Tibial nerve (tissue), 4 donors: ENCODE measurements at regions not wholly inside any gene's neighbourhood (a gene's known extent, or its start where the extent isn't known, plus 50 kb on each side); places are given as distances from the start of the nearest gene placed in this dataset.

Source experiments
- DNase-seq, 2 donors: peaks; one replicate each; pipeline ENCODE4 v3.0.0-alpha.2; 2019; ENCODE audit warnings: low spot score in 2 of 2
- H3K27ac ChIP-seq, 4 donors: fragments of 200-600 bp; sonication (generic) in 3 of 4; one replicate each; pipeline ENCODE4 v1.5.1; 2017 to 2019; ENCODE audit warnings: mild to moderate bottlenecking in 1 of 4
- H3K27me3 ChIP-seq, 2 donors: fragments of 200-600 bp; sonication (generic) in 1 of 2; one replicate each; pipeline versions ENCODE4 v1.5.1 to v1.6.0; 2017 to 2019
- H3K36me3 ChIP-seq, 3 donors: fragments of 200-600 bp; sonication (generic); one replicate each; pipeline ENCODE4 v1.5.1; 2018 to 2019
- H3K4me1 ChIP-seq, 4 donors: fragments of 200-600 bp; sonication (generic) in 3 of 4; one replicate each; pipeline ENCODE4 v1.5.1; 2017 to 2019
- H3K4me3 ChIP-seq, 4 donors: fragments of 200-600 bp; sonication (generic) in 3 of 4; one replicate each; pipeline ENCODE4 v1.5.1; 2017 to 2019; ENCODE audit warnings: mild to moderate bottlenecking in 1 of 4, moderate library complexity in 1 of 4
- H3K9me3 ChIP-seq, 4 donors: fragments of 200-600 bp; sonication (generic) in 3 of 4; one replicate each; pipeline ENCODE4 v1.5.1; 2017 to 2019
- CTCF ChIP-seq, 5 experiments: fragments of 200-600 bp in 3 of 5; fragments of 450-650 bp in 2 of 5; sonication (generic) in 3 of 5; IDR thresholded peaks; one replicate each; pipeline ENCODE4 v1.5.1; 2016 to 2019; ENCODE audit warnings: antibody characterized with exemption in 5 of 5, mild to moderate bottlenecking in 3 of 5, moderate library complexity in 2 of 5
- EP300 ChIP-seq, 2 donors: sonication (generic); formaldehyde crosslinking; IDR thresholded peaks; one replicate each; pipeline ENCODE4 v1.6.1; 2017; ENCODE audit warnings: antibody characterized with exemption in 2 of 2, mild to moderate bottlenecking in 1 of 2
- POLR2A ChIP-seq, 2 donors: fragments of 450-650 bp; IDR thresholded peaks; one replicate each; pipeline ENCODE4 v1.6.1; 2017; ENCODE audit warnings: antibody characterized with exemption in 2 of 2, mild to moderate bottlenecking in 2 of 2, moderate library complexity in 2 of 2
- WGBS, 2 donors: methylation state at CpG; one replicate each; pipeline ENCODE4 v1.1.5; 2018; 5-methylcytosine and 5-hydroxymethylcytosine counted together

GRCh38 chr1:98487620-98488019, 173.9 kb upstream of the SNX7 start:
- Histone ChIP-seq H3K4me3 (no peak overlapping the region), H3K27ac (no peak overlapping the region), H3K9me3 (no peaks in the 10 kb centered on the region), H3K27me3 (no peaks in the 10 kb centered on the region), H3K4me1 (no peaks in the 10 kb centered on the region), H3K36me3 (no peaks in the 10 kb centered on the region)
- no peak for DNase-seq
- TF ChIP-seq EP300 (IDR thresholded peaks at IDR 0.05) (no peak), POLR2A (IDR thresholded peaks at IDR 0.05) (no peak), CTCF (IDR thresholded peaks at IDR 0.05) (no peak)
- WGBS, 2 donors: 85 to 92% methylated on average over 5 of the region's 5 CpGs

GRCh38 chr1:98482611-98483010, 178.9 kb upstream of the SNX7 start:
- Histone ChIP-seq H3K36me3 (no peaks in the 10 kb centered on the region), H3K4me3 (no peak overlapping the region), H3K4me1 (no peaks in the 10 kb centered on the region), H3K27me3 (no peaks in the 10 kb centered on the region), H3K27ac (no peak overlapping the region), H3K9me3 (no peaks in the 10 kb centered on the region)
- DNase-seq: no peak
- 86 to 96% methylated on average over 3 of the region's 3 CpGs for WGBS, 2 donors
- no peak for TF ChIP-seq POLR2A (IDR thresholded peaks at IDR 0.05)
- TF ChIP-seq CTCF (IDR thresholded peaks at IDR 0.05): no peak
- TF ChIP-seq EP300 (IDR thresholded peaks at IDR 0.05): no peak

- H3K9me3 ChIP-seq: no peaks in the 10 kb centered on the region
- no peak for DNase-seq
- no peak overlapping the region for H3K27ac ChIP-seq
- no peaks in the 10 kb centered on the region for H3K27me3 ChIP-seq
- no peak for TF ChIP-seq POLR2A (IDR thresholded peaks at IDR 0.05)
- no peak for TF ChIP-seq EP300 (IDR thresholded peaks at IDR 0.05)
- no peak for TF ChIP-seq CTCF (IDR thresholded peaks at IDR 0.05)
- H3K36me3 ChIP-seq: no peaks in the 10 kb centered on the region
- H3K4me1 ChIP-seq: no peaks in the 10 kb centered on the region
- 50 to 67% methylated on average over 2 of the region's 2 CpGs for WGBS, 2 donors
- no peak overlapping the region for H3K4me3 ChIP-seq
Observed at GRCh38 chr1:98480271-98480670, 181.2 kb upstream of the SNX7 start.

GRCh38 chr1:98478121-98478520, 183.4 kb upstream of the SNX7 start:
- Histone ChIP-seq H3K4me1 (no peaks in the 10 kb centered on the region), H3K9me3 (no peaks in the 10 kb centered on the region), H3K27me3 (no peaks in the 10 kb centered on the region), H3K27ac (no peak overlapping the region), H3K36me3 (no peaks in the 10 kb centered on the region), H3K4me3 (no peak overlapping the region)
- no peak for DNase-seq
- WGBS, 2 donors: 72 to 74% methylated on average over 3 of the region's 3 CpGs
- TF ChIP-seq CTCF (IDR thresholded peaks at IDR 0.05): no peak
- TF ChIP-seq EP300 (IDR thresholded peaks at IDR 0.05): no peak
- no peak for TF ChIP-seq POLR2A (IDR thresholded peaks at IDR 0.05)

GRCh38 chr1:98472878-98473277, 188.6 kb upstream of the SNX7 start:
- no peaks in the 10 kb centered on the region for H3K36me3 ChIP-seq
- H3K9me3 ChIP-seq: no peaks in the 10 kb centered on the region
- no peaks in the 10 kb centered on the region for H3K27me3 ChIP-seq
- no peak for DNase-seq
- peaks cover 0 to 4% (median 0%) of the 10 kb centered on the region in 4 donors for H3K4me1 ChIP-seq
- H3K4me3 ChIP-seq: no peak overlapping the region
- no peak for TF ChIP-seq EP300 (IDR thresholded peaks at IDR 0.05)
- no peak for TF ChIP-seq POLR2A (IDR thresholded peaks at IDR 0.05)
- no peak for TF ChIP-seq CTCF (IDR thresholded peaks at IDR 0.05)
- WGBS, 2 donors: 49 to 51% methylated on average over 2 of the region's 2 CpGs
- H3K27ac ChIP-seq: no peak overlapping the region
